ENCODE measurements at regions not wholly inside any gene's neighbourhood (a gene's known extent, or its start where the extent isn't known, plus 50 kb on each side); places are given as distances from the start of the nearest gene placed in this dataset.
"Not testable (repeated sequence)": the region's sequence is repeated elsewhere in the genome, so short reads cannot be mapped to it uniquely, and the experiment has no call there.

DNA sequence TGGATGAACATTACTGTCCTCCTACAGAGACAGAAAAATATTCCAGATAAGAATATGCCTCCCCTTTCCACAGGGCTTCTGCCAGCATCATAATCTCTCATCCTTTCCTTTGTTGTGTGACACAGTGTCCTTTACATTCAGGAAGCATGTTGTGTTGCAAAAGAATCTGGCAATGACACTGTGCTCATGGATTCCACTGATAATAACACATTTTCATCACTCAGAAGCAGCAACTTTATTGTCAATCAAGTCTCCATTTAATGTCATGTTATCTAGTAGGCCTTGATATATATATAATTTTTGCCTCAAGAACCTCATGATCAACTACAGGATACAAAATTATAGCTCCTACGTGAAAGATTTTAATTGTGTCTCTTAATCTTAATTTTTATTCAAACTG lies 833.9 kb downstream of the FSTL5 start:
- DNase-seq (ENCODE audit: low spot score), result no peak

DNA sequence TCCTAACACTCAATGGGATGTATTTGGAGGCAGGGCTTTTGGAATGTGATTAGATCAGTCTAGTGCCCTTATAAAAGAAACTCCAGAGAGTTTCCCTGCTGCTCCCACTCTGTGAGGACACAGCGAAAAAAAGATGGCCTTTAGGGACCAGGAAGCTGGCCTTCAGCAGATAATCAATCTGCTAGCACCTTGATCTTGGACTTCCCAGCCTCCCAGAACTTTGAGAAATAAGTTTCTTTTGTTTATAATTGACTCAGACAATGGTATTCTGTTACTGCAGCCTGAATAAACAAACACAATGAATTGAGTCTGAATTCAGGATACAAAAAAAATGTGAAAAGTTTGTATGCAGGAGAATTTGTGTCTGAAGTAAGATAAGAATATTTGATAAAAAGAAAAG lies 842.1 kb downstream of the FSTL5 start:
- no peak for DNase-seq (ENCODE audit: low spot score)

DNA sequence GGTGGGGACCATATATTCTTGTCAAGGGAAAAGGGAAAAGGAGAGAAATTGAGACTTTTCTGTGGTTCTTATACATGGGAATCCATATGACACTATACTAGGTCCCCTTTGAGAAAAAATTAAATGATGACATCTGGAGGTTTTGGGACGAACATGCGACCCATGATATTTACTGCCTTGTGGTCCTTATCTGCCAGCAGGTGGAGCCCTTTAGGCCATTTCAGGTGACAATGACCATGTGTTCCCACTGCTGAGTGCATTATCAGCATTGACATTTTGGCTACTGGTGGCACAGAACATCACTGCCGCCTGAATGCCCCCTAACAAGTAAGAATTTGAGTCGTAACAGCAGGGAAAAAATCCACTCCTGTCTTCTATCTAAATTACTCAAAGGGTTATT lies 843.4 kb downstream of the FSTL5 start:
- no peak for DNase-seq (ENCODE audit: low spot score)

DNA sequence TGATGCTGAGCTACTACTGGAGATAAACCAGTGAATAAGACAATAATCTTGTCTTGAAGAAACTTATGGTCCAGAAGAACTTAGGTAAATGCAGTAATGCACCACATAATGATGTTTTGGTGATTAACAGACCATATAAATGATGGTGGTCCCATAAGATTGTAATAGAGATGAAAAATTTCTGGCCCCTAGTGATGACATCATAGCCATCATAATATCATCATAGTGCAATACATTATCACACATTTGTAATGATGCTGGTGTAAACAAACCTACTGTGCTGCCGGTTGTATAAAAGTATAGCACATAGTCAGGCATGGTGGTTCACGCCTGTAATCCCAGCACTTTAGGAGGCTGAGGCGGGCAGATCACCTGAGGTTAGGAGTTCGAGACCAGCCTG lies 846.8 kb downstream of the FSTL5 start:
- DNase-seq (ENCODE audit: low spot score), result no peak

DNA sequence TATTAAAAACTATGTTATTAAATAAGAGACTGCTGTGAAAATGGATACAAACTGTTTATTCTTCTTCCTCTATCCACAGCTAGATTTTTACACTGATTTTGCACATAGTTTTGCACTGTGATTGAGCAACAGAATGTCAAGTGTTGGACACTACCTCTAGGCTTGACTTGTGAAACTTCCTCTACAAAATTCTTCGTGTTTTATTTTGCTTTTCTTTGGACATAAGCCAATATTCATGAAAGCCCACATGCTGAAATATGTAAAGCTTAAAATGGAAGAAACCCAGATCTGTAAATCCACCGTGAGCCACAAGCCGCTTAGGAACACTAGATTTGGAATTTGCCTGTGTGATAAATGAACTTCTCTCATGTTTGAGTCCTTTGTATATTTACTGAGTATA lies 849.4 kb downstream of the FSTL5 start:
- no peak for DNase-seq (ENCODE audit: low spot score)

DNA sequence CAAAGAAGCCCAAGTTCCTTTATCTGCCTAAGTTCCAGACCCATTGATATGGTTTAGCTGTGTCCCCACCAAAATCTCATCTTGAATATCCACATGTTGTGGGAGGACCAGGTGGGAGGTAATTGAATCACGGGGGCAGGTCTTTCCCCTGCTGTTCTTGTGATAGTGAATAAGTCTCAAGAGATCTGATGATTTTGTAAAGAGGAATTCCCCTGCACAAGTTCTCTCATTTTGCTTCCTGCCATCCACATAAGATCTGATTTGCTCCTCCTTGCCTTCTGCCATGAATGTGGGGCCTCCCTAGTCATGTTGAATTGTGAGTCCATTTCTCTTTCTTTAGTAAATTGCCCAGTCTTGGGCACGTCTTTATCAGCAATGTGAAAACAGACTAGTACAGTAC lies 860.2 kb downstream of the FSTL5 start:
- no peak for DNase-seq (ENCODE audit: low spot score)

DNA sequence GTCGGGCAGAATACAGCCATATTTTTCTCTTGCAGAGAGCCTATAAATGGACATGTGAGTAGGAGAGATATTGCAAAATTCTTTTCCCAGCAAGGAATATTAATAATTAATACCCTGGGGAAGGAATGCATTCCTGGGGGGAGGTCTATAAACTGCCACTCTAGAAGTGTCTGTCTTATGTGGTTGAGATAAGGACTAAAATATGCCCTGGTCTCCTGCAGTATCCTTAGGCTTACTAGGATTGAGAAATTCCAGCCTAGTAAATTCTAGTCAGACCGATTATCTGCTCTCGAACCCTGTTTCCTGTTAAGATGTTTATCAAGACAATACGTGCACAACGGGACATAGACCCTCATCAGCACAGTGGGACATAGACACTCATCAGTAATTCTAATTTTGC lies 872.6 kb downstream of the FSTL5 start:
- DNase-seq (ENCODE audit: low spot score), result no peak

DNA sequence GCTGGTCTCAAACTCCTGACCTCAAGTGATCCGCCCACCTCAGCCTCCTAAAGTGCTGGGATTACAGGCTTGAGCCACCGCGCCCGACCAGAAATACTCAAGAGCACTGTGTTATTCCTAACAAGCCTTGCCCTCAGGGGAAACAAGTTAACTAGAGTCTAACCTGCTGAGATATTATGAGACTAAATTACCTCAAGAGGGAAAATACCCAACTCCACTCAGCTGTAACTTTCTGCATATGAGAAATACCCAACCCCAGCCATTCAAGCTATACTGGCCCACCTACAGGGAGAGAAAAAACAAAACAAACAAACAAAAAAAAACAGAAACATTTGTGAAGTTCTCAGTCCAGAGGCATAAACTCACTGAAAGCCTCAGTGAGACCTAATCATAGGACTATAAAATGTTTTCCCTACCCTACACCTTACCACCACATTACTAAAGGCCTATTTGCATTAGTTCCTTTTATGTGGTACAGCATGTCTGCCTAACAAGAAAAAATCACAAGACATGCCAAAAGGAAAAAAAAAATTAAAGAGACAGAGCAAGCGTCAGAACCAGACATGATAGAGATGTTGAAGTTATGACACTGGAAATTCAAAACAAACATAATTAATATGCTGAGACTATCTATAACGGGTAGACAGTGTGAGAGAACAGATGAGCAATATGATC lies 876.0 kb downstream of the FSTL5 start:
- DNase-seq (ENCODE audit: low spot score), result no peak

DNA sequence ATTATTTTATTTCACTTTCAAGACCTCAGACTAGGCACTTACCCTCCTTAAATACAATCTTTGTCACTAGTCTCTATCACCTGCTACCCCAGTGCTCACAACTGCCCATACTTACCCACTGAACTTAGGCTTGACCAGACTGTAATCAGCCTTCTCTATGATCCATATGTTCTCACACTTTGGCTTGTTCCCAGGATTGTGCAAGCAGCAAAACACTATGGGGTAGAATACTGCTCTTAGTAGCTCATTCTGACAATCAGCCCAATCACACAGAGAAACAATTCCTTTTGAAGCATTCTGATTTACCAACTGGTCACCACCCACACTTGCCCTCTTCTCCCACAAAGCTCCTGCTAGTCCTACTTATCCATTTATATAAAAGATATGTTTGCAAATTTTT lies 878.3 kb downstream of the FSTL5 start:
- no peak for DNase-seq (ENCODE audit: low spot score)

DNA sequence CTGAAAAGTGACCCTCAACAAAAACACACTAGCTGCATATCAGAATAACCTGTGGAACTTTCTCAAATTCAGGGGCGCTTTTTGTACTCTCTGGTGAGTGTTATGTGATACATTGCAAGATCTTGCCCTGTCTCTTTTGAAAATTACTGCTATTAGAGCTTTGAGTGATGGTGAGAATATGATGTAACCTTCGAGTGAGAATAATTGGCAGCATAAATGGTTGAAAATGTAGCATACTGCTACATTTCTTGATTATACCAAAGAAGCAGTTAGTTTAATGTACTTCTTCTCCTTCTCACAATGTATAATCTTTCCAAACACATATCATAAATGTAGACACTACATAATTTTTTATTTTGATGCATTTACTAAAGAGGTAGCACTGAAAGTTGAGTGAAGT lies 882.9 kb downstream of the FSTL5 start:
- no peak for DNase-seq (ENCODE audit: low spot score)

DNA sequence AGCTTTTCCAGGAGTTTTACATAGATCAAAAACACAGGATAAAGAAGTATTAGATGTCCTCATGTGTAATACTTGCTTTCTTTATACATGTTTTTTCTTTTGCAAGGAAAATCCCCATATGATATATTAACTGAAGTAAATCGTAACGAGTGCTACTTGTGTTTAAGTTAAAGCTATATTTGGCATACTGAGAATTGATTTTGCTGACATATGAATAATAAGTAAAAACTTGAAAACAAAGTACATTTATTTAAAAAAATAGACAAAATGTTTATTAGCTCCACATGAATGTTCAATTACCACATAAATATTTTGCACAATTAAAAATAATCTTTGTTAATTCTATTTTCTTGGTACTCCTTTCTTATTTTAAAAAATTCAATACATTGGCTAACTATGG lies 884.7 kb downstream of the FSTL5 start:
- no peak for DNase-seq (ENCODE audit: low spot score)

DNA sequence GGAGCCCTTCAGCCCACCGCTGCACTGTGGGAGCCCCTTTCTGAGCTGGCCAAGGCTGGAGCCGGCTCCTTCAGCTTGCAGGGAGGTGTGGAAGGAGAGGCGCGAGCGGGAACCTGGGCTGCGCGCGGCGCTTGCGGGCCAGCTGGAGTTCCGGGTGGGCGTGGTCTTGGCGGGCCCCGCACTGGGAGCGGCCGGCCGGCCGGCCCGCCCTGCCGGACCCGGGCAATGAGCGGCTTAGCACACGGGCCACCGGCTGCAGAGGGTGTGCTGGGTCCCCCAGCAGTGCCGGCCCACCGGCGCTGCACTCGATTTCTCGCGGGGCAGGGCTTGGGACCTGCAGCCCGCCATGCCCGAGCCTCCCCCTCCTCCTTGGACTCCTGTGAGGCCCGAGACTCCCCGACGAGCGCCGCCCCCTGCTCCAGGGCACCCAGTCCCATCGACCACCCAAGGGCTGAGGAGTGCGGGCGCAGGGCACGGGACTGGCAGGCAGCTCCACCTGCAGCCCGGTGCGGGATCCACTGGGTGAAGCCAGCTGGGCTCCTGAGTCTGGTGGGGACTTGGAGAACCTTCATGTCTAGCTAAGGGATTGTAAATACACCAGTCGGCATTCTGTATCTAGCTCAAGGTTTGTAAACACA lies 886.5 kb downstream of the FSTL5 start:
- DNase-seq (ENCODE audit: low spot score), result not testable (repeated sequence)

DNA sequence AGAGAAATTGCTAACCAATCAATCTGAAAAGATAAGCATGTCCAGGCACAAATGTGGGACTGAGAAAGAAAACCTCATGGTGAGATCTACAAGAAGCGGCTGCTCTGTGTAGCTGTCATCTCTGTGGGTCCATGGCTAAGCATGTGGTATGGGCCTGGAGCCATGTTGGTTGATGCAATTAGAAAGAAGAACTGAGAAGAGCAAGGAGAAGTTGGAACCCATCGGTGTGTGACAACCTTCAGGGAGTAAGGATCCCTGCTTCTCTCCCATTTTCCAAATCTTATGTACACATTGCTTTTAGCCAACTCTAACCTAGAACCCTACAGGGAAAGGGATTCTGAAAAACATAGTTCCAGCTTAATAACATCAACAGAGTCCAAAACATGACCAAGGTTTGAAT lies 890.2 kb downstream of the FSTL5 start:
- DNase-seq (ENCODE audit: low spot score), result no peak

DNA sequence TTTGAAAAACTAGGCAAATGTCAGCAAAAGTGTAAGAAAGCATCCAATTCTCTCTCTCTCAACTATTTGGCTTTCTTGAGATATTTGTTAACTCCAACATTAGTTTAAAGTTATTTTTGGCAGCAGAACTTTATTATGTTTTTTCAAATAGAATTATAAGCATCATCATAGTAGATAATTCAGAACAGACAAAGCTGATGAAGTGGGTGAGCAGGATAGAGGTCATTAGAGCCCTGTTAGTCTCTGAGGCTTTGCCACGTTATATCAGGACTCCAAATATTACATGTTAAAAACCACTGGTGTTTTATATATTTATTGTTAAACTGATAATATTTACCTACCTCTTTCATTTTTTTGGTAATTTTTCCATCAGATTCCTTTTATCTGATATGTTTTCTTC lies 903.0 kb downstream of the FSTL5 start:
- no peak for DNase-seq (ENCODE audit: low spot score)

DNA sequence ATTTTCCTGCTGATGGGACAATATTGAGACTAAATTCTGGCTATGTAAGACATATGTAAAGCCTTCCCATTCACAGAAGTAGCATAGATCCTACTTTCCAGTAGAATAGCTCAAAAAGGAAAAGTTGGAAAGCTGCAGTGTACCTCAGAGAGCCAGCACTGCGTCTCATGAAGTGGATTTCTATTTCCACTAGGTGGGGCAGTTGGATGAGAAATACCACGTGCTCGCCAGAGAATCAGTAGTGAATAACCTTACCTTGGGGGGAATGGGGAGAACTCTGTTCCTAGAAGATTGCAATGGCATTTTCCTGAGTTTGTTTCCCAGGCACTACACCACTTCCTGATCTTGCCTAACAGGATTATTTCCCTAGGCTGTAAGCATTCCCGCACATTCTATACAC lies 907.1 kb downstream of the FSTL5 start:
- DNase-seq (ENCODE audit: low spot score), result no peak

DNA sequence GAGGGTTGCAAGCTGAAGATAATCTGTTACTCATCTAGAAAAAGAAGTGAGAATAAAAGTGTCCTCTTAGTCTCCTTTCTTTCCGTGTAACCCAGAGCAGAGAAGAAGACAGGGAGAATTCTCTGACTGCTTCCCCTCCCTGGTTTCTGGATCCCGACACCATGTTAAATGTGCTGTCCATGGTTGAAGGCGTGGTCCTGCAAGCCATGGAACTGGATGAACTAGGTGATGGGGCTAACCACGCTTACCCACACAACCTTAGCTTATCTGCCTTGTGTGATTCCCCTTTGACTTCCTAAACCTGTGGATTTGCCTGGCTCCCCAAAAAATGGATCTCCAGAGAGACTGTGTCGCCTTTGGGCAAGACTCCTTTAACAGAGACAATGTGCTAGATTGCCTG lies 907.6 kb downstream of the FSTL5 start:
- no peak for DNase-seq (ENCODE audit: low spot score)

DNA sequence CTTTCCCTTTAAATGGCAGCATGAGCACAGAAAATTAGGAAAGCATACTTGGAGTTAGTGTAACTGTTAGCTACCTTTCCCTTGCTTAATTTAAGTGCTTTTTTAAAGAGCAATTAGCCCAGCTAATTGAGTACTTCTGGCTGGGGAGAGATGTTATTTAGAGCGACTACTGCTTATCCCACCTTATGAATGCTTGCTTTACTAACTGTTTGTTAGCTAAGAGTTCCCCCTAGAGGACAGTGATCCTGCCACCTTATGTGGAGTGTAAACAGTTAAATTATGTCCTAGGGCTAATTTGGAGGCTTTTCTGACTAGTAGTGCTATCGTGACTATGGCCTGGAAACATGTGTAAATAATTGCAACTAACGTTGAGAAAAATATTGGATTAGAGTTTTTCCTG lies 909.4 kb downstream of the FSTL5 start:
- no peak for DNase-seq (ENCODE audit: low spot score)

DNA sequence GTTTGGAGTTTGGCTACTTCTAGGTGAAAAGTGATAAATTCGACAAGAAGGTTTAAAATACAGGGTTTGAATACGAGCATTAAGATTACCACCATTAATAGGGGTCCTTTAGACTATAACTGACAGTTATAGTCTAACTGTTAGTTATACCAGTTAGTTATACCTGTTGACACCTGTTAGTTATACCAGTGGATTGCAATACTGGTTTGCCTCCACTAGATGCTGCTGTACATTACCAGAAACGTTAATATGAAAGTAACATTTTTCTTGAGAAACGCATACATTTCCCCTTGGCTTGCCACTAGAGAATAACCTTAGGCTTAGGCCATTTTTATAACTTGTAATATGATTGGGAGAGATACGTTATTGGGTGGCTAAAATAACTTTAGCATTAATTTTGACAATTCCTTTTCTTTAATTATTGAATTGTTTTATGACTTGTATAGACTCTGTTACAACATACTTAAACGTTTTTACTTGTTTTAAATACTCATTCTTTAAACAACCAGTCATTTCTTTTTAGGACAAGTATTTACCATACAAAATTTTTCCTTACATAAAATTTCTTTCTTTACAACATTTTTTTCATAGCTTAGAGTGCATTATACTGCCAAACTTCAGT lies 911.2 kb downstream of the FSTL5 start:
- peak; percentile 2 for DNase-seq (ENCODE audit: low spot score)

DNA sequence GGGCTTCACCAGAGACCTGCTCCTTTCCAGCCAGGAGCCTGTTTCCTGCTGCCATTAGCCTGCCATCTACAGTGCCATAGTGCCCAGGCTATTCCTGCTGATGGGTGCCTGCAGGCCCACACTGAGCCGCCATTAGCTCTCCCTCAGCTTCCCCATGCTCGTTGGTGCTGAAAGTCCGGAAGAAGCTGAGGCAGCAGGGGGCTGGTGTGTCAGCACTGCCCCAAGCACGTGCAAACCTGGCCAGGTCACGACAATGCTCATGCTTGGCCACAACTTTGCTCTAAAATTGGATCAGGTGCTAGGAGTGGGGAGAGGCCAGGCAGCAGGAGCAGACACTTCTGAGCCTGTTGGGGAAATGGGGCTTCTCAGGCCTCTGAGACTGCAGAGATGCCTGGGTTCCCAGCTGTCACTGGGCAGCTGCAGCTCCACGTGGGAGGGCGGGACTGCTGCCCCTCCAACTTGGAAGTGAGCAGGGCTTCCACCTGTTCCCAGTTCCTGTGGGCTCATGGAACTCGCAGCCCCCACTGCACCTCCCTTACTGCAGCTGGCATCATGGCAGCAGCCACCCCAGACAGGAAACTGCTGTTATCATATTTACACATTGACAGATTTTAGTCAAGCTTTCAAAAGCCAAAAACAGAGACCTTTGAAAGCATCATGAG lies 913.9 kb downstream of the FSTL5 start:
- DNase-seq (ENCODE audit: low spot score), result no peak

DNA sequence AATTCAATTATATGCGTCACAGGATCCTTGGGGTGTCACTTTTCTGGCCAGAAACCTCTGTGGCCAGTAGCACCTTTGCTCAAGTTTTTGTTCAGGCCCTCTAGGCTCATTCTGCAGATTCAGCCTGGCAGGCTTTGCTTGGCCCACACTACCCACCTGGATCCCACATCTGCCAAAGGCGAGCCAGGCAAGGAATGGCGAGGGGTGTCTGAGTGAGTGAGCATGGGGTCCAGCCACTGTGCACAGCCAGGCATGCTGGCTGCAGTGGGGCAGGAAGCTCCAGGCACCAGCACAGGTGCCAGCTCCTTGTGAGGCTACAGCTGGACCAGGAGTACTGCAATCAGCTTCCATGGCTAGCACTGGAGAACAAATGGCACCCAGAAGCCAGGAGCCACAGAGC lies 914.9 kb downstream of the FSTL5 start:
- no peak for DNase-seq (ENCODE audit: low spot score)

DNA sequence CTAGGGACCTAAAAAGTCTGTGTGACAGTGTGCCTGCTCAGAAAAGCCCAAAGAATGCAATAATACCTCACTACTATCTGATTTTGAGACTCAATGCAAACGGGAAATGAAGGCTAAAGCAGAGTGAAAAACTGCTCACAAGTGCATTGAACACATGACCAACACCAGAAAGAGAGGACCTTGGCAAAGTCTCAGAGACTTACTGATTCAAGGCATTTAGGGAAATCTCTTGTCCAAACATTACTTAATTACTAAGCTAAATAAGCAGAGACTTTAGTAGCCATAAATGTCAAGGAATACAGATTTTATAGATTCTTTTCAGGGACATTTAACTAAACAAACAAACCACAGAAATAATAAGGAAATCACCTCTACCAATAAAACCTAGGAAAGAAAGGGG lies 916.0 kb downstream of the FSTL5 start:
- no peak for DNase-seq (ENCODE audit: low spot score)

DNA sequence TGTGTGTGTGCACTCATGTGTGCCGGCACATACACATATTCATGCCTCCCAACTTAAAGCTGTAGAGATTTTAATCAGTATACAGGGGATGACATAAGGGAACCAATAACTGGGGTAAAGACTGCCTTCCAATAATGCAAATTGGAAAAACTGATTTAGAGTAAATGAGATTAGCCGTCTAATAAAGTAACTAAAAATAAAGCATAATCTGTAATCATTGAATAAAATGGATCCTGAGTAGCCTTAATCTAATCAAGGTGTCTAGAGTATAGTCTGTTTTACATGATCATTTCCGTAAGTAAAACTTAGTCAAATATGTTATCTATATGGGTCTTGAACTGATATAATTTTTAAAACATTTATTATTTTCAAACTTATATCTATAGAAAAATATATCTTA lies 925.8 kb downstream of the FSTL5 start:
- no peak for DNase-seq (ENCODE audit: low spot score)

DNA sequence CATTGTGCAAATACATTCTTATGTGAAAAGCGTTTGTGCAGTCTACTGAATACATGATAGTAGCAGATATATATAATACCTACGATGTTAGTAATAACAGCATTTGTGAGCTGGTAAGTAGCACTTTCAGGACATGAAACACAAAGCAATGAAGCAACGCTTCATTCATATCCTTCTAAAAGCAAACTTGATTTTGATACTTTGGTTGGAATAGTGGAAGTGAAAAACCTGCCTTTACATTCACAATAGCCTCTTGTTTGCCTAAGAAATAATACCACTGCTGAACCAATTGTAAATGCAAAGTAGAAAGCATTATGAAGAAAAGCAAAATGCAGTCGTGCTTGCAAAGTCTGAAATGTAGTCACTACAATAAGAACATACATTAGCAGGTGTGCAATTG lies 926.3 kb downstream of the FSTL5 start:
- no peak for DNase-seq (ENCODE audit: low spot score)
